Stimulated activated CD4-positive, alpha-beta T cell treated with anti-CD3 and anti-CD28 coated beads, Interleukin-1b, Interleukin-23, amount 100 ng/mL, for 24 hours (primary cell): ENCODE measurements at regions not wholly inside any gene's neighbourhood (a gene's known extent, or its start where the extent isn't known, plus 50 kb on each side); places are given as distances from the start of the nearest gene placed in this dataset.

Experiments used
- DNase-seq, 4 experiments: peaks; one replicate each; pipeline ENCODE4 v3.0.0-alpha.2; 2020; ENCODE audit warnings: low read depth in 4 of 4, low spot score in 1 of 4

DNA sequence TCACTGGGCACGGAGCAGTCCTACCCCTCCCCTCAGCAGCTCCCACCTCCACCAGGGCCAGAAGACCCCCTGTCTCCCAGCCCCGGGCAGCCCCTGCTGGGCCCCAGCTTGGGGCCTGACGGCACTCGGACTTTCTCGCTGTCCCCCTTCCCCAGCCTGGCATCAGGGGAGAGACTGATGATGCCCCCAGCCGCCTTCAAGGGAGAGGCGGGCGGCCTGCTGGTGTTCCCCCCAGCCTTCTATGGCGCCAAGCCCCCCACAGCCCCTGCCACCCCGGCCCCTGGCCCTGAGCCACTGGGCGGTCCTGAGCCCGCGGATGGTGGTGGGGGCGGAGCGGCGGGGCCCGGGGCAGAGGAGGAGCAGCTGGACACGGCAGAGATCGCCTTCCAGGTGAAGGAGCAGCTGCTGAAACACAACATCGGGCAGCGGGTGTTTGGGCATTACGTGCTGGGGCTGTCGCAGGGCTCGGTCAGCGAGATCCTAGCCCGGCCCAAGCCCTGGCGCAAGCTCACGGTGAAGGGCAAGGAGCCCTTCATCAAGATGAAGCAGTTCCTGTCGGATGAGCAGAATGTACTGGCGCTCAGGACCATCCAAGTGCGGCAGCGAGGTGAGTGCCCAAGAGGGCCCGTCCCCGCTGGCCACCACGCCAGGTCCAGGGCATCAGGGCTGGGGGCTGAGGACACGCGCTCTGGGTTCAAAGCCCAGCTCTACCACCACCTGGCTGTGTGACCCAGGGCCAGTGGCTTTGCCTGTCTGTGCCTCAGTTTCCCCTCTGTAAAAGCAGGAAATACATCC lies 58.6 kb downstream of the PHETA1 start:
- DNase-seq: no peak

- no peak for DNase-seq
These were observed 59.3 kb downstream of the PHETA1 start for GRCh38 chr12:111309584-111309983.

DNA sequence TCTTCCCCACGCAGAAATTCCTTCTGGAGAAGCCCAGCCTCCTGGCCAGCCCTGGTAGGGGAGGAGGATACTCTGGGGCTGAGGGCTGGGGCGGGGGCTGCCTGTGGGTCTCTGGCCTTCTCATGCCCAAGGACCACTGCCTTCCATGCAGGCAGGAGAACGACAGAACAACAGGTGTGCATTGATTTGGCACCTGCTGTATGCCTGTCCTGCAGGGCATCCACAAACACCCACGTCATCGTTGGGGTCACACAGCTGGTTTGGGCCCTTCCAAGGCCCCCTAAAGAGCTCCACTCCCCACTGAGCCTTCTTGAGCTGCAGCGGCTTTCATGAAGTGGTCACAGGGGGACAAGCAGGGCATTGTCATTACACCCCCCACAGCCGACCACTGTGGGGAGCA lies 60.4 kb downstream of the PHETA1 start:
- DNase-seq: no peak

DNA sequence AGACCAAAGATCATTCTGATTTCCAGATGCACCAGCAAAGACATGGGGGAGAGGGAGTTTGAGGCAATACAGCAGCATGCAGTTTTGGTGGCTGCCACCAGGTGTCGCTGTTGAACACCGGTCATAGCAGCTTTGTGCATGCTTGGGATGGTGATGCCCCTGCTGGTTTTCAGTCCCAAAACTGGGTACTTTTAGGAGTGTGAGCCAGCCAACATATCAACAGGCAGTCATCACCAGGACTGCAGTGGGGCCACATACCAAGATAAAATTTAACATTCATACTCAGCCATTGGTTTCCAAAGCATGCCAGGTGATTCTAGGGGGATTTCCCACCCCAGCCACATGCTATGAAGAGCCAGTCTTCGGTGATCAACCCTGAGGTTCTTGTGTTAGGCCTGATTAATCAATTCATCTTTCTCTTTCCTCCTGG lies 64.2 kb downstream of the PHETA1 start:
- DNase-seq: peak in 3 of 4 experiments; percentile 13 to 17 (median 15)

DNA sequence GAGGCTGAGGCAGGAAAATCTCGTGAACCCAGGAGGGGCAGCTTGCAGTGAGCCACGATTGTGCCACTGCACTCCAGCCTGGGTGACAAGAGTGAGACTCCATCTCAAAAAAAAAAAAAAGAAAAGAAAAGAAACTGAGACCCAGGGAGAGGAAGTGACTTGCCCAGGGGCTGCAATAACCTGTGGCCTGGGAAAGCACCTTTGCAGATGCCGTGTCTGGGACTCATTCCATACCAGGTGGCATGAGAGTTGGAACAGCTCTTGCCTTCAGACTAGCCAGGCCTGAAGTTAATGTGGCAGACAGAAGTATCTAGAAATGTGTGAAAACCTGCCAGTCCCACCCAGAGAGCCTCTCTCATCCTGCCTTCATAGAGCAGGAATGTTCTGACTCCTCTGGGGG lies 65.4 kb downstream of the PHETA1 start:
- no peak for DNase-seq

DNA sequence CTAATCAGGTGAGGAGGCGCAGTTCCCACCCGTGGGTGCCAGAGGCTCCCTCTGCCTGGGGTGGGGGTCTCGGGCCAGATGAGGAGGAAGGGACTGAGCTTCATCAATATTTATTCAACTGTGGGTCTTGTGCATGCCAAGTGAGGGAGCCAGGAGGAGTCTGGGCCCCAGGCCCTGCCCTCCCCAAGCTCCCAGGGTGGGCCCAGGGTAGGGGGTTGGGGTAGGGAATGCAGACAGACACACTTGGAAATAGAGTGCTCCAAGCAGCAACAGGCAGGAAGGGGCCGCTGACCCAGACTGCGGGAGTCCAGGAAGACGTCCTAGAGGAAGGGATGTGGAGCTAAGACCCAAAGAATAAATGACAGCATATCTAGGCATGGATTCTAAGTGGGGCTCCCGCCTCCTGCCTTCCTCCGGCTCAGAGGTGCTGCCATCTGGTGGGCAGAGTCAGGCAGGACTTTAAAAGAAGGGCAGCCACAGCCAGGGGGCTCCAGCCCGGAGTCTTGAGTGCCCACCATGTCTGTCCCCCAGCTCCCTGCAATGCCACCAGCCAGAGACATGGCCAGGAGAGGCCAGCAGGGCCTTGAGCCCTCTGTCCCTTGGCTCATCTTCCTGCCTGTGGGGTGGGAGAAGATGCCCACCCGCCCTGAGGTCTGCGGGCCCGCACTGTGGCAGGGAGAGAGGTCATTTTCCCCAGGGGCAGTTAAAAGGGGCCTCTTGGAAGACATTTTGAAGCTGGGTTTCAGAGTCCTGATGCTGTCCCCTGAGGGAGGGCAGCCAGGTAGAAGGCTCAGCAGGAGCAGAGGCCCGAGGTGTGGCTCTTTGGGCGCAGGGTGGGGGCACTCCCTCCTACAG lies 70.1 kb downstream of the PHETA1 start:
- DNase-seq: peak; percentile 9 to 37 (median 30)

DNA sequence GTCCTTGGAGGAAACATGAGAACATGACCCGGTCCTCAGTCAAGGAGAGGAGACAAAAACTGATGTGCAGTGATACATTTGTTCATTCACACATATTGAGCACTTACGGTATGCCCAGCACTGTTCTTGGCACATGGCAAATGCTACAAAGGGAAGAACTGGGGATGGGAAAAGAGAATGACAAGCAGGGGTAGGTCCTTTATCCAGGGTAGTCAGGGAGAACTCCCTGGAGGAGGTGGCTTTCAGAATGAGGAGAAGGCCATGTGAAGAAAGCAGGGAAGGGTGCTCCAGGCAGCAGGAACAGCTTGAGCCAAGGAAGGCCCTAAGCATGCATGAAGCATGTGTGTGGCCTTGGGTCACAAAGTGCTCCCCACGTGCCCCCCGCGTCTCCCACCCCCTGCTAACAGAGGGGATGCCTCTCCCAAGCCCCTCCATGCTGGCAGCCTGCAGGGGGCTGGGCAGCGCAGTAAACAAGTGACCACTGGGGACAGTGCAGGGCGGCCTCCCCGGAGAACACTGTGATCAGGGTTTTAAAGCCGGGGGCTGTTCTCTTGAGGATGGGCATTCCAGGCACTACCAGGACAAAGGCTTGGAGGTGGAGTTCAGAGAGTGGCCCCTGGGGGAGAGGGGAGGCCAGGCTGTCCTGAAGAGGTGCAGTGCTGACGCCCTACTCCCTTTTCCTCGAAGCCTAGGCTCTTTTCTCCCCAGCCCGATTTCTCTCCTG lies 71.0 kb downstream of the PHETA1 start:
- DNase-seq: no peak

GRCh38 chr12:111296906-111297463 lies 71.9 kb downstream of the PHETA1 start:
- DNase-seq: no peak

DNA sequence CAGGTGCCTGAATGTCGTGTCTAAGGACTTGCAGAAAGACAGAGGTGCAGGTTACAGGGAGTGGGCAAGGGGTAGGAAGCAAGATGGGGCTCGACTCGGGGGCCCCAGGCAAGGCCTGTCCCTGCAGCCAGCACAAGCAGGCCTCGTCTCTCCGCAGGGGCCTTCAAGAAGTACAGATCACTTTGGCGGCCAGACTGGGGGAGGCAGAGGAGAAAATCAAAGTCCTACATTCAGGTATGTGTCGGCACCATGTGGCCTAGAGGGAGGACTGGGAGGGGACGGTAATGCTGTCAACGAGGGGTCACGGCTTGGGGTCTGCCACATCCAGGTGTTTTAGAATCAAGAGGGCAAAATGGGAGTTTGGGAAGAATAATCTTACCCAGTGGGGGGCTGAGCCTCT lies 73.7 kb downstream of the PHETA1 start:
- DNase-seq: no peak

- no peak for DNase-seq
These were observed 75.5 kb downstream of the PHETA1 start for GRCh38 chr12:111293266-111294009.

- no peak for DNase-seq
These were observed 77.5 kb downstream of the PHETA1 start for GRCh38 chr12:111291357-111291756.

GRCh38 chr12:111288771-111289170 lies 80.1 kb downstream of the PHETA1 start:
- no peak for DNase-seq

DNA sequence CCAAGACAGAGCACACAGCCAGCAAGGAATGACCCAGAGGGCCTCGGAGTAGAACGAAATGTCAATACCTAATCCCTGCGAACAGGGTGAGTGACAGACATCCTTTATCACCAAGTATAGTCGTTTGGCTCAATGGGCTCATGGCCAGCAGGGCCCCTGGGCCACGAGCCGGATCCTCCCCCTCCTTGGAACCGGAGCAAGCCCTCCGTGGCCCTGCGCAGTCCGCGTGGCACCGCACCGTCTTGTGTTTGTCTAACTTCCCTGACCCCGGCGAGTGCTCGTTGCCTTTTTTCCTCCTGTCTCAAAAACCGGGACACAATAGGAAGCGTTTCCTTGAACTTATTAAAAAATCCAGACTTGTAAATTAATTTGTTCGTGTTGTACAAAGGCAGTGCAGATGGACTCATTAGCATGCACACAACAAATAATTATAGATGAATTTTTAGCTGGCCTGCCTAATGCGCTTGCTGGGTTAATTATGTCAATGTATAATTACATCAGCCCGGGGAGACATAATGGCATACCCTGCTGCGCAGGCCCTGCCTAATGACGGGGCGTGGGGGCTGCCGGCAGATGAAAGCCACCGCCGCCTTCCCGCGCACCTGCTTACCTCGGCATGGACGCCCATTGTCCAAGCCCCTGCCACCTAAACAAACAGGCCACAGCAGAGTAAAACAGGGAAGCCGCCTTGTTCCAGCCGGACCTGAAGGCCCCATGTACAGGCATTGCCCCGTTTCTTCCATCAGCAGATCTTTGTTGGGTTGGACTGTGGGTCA lies 81.6 kb downstream of the PHETA1 start:
- no peak for DNase-seq

DNA sequence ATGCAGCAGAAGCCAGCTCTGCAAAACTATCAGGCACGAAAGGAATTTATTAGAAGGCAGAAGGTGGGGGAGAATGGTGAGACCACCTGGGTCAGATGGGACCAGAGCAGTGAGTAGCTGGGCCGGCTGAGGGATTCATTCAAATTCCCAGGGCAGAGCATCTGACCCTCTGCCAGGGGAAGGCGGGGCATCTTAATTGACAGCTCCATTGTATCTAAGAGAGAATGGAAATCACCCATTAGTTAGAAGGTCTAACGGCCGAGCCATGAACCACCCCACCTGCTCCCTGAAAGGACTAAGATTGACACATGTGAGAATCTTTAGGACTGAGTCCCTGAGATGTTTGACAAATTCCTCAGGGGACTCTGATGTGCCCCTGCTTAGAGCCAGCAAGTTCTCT lies 83.7 kb downstream of the PHETA1 start:
- DNase-seq: no peak

GRCh38 chr12:111284709-111285108 lies 84.2 kb downstream of the PHETA1 start:
- DNase-seq: no peak

- no peak for DNase-seq
These were observed 84.9 kb downstream of the PHETA1 start for GRCh38 chr12:111283966-111284365.

DNA sequence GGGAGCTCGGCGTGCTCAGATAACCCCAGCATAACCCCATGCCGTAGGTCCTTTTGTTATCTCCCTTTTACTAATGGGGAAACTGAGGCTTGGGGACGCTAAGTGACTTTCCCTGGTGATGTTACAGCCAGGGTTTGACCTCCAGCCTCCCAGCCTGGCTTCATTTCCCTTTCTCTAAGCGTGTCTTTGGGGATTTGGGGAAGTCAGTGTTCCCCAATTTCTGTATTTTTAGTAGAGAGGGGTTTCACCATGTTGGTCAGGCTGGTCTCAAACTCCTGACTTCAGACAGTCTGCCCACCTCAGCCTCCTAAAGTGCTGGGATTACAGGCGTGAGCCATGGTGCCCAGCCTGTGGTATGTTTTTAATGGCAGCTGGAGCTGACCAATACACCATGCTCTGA lies 85.4 kb downstream of the PHETA1 start:
- no peak for DNase-seq

DNA sequence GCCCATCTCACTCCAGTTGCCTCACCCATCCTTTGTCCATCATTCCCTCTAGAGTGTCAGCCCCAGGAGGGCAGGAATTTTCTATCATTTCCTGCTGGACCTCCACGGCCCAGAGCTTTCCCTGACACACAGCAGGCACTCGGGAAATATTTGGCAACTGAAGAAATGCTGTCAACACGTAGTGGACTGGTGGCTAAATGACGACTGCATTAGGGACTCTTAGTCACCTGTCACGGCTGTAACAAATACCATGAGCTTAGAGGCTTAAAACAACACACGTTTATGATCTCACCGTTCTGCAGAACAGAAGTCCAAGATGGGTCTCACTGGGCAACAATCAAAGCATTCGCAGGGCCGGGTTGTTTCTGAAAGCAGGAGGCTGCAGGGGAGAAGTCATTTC lies 91.3 kb downstream of the PHETA1 start:
- DNase-seq: no peak

GRCh38 chr12:111276146-111276545 lies 92.7 kb downstream of the PHETA1 start:
- no peak for DNase-seq

GRCh38 chr12:111275308-111275707 lies 93.6 kb downstream of the PHETA1 start:
- no peak for DNase-seq
